ENCODE measurements at regions not wholly inside any gene's neighbourhood (a gene's known extent, or its start where the extent isn't known, plus 50 kb on each side); places are given as distances from the start of the nearest gene placed in this dataset.

GRCh38 chr1:72690871-72691270 lies 408.5 kb upstream of the NEGR1 start:
- no peak for TF ChIP-seq CTCF (IDR thresholded peaks at IDR 0.05)
- TF ChIP-seq POLR2A (IDR thresholded peaks at IDR 0.05): no peak
- no peak for TF ChIP-seq EP300 (IDR thresholded peaks at IDR 0.05)
